RWPE2 (cell line): ENCODE measurements at regions not wholly inside any gene's neighbourhood (a gene's known extent, or its start where the extent isn't known, plus 50 kb on each side); places are given as distances from the start of the nearest gene placed in this dataset.

Experiments used
- ATAC-seq: fragments of 200-7000 bp; cut with Tn5 transposase; 3 replicates; pipeline ENCODE4 v1.9.1; 2021; ENCODE audit warnings: low read depth
- DNase-seq: peaks from one replicate; pipeline ENCODE4 v3.0.0-alpha.2; 2020; ENCODE audit warnings: low spot score
- H3K27ac ChIP-seq: fragments of 450-650 bp; 2 replicates; pipeline ENCODE4 v1.5.1; 2017; ENCODE audit warnings: mild to moderate bottlenecking; ENCODE audit not compliant: poor library complexity, severe bottlenecking
- H3K27me3 ChIP-seq: fragments of 250-450 bp; sonication (Bioruptor Pico); 2 replicates; pipeline ENCODE4 v1.5.1; 2021; ENCODE audit warnings: mild to moderate bottlenecking, moderate library complexity; ENCODE audit not compliant: insufficient read depth, poor library complexity, severe bottlenecking
- H3K36me3 ChIP-seq: fragments of 250-450 bp; sonication (Bioruptor Pico); 2 replicates; pipeline ENCODE4 v1.5.1; 2020; ENCODE audit warnings: low read depth, mild to moderate bottlenecking, moderate library complexity
- H3K4me1 ChIP-seq: fragments of 250-450 bp; sonication (Bioruptor Pico); 2 replicates; pipeline ENCODE4 v1.5.1; 2021; ENCODE audit warnings: mild to moderate bottlenecking, moderate library complexity; ENCODE audit not compliant: insufficient read depth, poor library complexity, severe bottlenecking
- H3K4me3 ChIP-seq: fragments of 250-450 bp; sonication (Bioruptor Pico); 2 replicates; pipeline ENCODE4 v1.5.1; 2021; ENCODE audit warnings: mild to moderate bottlenecking, moderate library complexity; ENCODE audit not compliant: severe bottlenecking
- H3K9me3 ChIP-seq: fragments of 250-450 bp; sonication (Bioruptor Pico); 2 replicates; pipeline ENCODE4 v1.5.1; 2021; ENCODE audit warnings: mild to moderate bottlenecking, moderate library complexity; ENCODE audit not compliant: severe bottlenecking
- CTCF ChIP-seq: fragments of 450-650 bp; IDR thresholded peaks from one replicate; pipeline ENCODE4 v1.5.1; 2017; ENCODE audit warnings: mild to moderate bottlenecking, moderate library complexity; ENCODE audit not compliant: poor library complexity, severe bottlenecking

GRCh38 chr18:67281746-67282145 is 234.8 kb downstream of the DSEL start:
- Histone ChIP-seq H3K27me3 (no peaks in the 10 kb centered on the region), H3K27ac (no peak overlapping the region), H3K9me3 (no peaks in the 10 kb centered on the region), H3K4me3 (no peak overlapping the region), H3K36me3 (no peaks in the 10 kb centered on the region), H3K4me1 (no peaks in the 10 kb centered on the region)
- ATAC-seq (no peak), DNase-seq (no peak)
- peak; percentile 19 for TF ChIP-seq CTCF

GRCh38 chr18:67280486-67281242 is 235.9 kb downstream of the DSEL start:
- no peaks in the 10 kb centered on the region for H3K36me3 ChIP-seq
- no peak for TF ChIP-seq CTCF
- no peak overlapping the region for H3K4me3 ChIP-seq
- no peaks in the 10 kb centered on the region for H3K9me3 ChIP-seq
- ATAC-seq: no peak
- H3K27ac ChIP-seq: no peak overlapping the region
- DNase-seq: no peak
- no peaks in the 10 kb centered on the region for H3K27me3 ChIP-seq
- no peaks in the 10 kb centered on the region for H3K4me1 ChIP-seq

- H3K27ac ChIP-seq: no peak overlapping the region
- no peak overlapping the region for H3K4me3 ChIP-seq
- H3K4me1 ChIP-seq: no peaks in the 10 kb centered on the region
- DNase-seq (no peak), ATAC-seq (no peak)
- H3K36me3 ChIP-seq: no peaks in the 10 kb centered on the region
- no peak for TF ChIP-seq CTCF
- H3K9me3 ChIP-seq: no peaks in the 10 kb centered on the region
- H3K27me3 ChIP-seq: no peaks in the 10 kb centered on the region
These were observed 236.5 kb downstream of the DSEL start for GRCh38 chr18:67279988-67280387.

GRCh38 chr18:67278984-67279383 is 237.5 kb downstream of the DSEL start:
- no peaks in the 10 kb centered on the region for H3K27me3 ChIP-seq
- no peaks in the 10 kb centered on the region for H3K36me3 ChIP-seq
- no peak overlapping the region for H3K4me3 ChIP-seq
- no peak overlapping the region for H3K27ac ChIP-seq
- DNase-seq (no peak), ATAC-seq (no peak)
- TF ChIP-seq CTCF: peak; percentile 26
- peaks cover 3% of the 10 kb centered on the region for H3K4me1 ChIP-seq
- no peaks in the 10 kb centered on the region for H3K9me3 ChIP-seq

GRCh38 chr18:67276638-67277037 is 239.9 kb downstream of the DSEL start:
- Histone ChIP-seq H3K27ac (no peak overlapping the region), H3K9me3 (no peaks in the 10 kb centered on the region), H3K36me3 (no peaks in the 10 kb centered on the region), H3K4me3 (no peak overlapping the region), H3K4me1 (peaks cover 3% of the 10 kb centered on the region), H3K27me3 (no peaks in the 10 kb centered on the region)
- ATAC-seq: no peak
- TF ChIP-seq CTCF: no peak
- DNase-seq: no peak
